ENCODE measurements at regions not wholly inside any gene's neighbourhood (a gene's known extent, or its start where the extent isn't known, plus 50 kb on each side); places are given as distances from the start of the nearest gene placed in this dataset.

- TF ChIP-seq POLR2A (IDR thresholded peaks at IDR 0.05): no peak
- TF ChIP-seq CTCF (IDR thresholded peaks at IDR 0.05): no peak
Observed at GRCh38 chr14:26032348-26032747, 565.5 kb downstream of the NOVA1 start.
